ENCODE measurements at regions not wholly inside any gene's neighbourhood (a gene's known extent, or its start where the extent isn't known, plus 50 kb on each side); places are given as distances from the start of the nearest gene placed in this dataset.

DNA sequence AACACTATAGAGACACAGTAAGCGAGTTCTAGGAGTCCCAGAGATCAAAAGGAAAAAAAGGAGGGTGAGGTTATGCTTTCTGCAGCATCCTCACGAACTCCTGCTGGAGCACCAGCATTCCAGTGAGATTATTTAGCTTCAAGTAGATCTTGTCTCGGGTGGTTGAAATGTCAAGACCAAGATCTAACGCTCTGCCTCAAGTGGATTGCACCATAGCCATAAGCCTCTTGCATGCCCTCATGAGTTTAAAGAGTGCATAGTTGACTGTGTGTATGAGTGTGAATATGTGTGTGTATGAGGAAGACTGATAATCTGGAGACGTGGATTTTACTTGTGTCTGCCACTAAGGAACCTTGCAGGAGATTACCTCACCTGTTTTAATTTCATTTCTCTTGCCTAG lies 335.3 kb upstream of the ADAMTSL1 start:
- no peak overlapping the region for H3K4me3 ChIP-seq (ENCODE audit: low read depth, low read length)

DNA sequence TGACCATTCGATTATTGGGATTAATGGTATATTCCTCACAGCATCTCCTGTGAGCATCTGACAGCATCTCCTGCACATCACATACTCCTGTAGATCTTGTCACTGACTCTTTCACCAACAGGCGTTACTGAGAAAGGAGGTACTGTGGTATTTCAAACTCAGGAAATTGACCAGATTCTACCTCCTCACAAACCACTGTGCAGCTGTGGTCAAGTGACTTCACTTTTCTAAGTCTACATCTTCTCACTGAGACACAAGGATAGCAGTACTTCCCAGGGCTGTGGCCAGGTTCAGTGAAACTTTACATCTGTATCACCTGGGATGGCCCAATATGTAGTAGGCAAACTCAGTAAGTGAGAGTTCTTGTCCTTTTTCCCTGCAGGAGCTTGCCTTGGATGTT lies 332.3 kb upstream of the ADAMTSL1 start:
- H3K4me3 ChIP-seq (ENCODE audit: low read depth, low read length) = no peak overlapping the region
- DNase-seq (ENCODE audit: low read depth) = no peak
- TF ChIP-seq, protein P1, sequence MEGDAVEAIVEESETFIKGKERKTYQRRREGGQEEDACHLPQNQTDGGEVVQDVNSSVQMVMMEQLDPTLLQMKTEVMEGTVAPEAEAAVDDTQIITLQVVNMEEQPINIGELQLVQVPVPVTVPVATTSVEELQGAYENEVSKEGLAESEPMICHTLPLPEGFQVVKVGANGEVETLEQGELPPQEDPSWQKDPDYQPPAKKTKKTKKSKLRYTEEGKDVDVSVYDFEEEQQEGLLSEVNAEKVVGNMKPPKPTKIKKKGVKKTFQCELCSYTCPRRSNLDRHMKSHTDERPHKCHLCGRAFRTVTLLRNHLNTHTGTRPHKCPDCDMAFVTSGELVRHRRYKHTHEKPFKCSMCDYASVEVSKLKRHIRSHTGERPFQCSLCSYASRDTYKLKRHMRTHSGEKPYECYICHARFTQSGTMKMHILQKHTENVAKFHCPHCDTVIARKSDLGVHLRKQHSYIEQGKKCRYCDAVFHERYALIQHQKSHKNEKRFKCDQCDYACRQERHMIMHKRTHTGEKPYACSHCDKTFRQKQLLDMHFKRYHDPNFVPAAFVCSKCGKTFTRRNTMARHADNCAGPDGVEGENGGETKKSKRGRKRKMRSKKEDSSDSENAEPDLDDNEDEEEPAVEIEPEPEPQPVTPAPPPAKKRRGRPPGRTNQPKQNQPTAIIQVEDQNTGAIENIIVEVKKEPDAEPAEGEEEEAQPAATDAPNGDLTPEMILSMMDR (IDR thresholded peaks at IDR 0.05; ENCODE audit: insufficient read depth, low read depth, low read length, missing control alignments) = no peak

More for the DNA sequence above, 335.3 kb upstream of the ADAMTSL1 start:
- DNase-seq (ENCODE audit: low read depth) = no peak
- TF ChIP-seq, protein P1 (IDR thresholded peaks at IDR 0.05; ENCODE audit: insufficient read depth, low read depth, low read length, missing control alignments) = no peak

DNA sequence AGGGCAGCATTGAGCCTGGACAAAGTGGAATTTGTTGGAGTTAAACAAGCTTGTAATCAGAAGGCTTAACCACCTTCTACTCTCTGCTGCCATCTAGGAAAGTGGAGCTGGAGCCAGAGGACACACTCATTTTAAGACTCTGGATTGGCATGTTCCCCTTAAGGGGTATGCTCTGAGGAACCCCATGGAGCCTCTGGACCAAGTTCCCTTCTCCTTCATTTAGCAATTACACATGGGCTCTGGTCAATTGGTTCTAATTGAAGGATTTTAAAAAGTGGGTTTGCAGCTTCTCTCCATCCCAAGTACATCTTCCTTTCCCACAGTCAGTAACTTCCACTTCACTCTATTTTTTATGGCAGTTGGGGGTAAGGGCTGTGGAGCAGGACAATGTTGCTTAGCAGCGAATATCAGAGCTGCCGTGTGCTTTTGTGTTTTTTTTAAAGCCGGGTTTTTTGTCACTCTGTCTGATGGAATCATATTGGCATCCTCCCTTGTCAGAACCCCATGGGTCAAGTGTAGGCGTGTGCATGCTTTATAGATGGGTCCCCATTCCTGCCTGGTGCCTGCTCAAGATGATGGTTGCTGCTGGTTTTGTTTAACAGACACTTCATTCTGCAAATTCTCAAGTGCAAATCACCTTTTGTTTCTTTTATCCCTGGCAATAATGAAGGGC lies 330.7 kb upstream of the ADAMTSL1 start:
- no peak overlapping the region for H3K4me3 ChIP-seq (ENCODE audit: low read depth, low read length)
- no peak for DNase-seq (ENCODE audit: low read depth)
- TF ChIP-seq, protein P1 (IDR thresholded peaks at IDR 0.05; ENCODE audit: insufficient read depth, low read depth, low read length, missing control alignments) = no peak

DNA sequence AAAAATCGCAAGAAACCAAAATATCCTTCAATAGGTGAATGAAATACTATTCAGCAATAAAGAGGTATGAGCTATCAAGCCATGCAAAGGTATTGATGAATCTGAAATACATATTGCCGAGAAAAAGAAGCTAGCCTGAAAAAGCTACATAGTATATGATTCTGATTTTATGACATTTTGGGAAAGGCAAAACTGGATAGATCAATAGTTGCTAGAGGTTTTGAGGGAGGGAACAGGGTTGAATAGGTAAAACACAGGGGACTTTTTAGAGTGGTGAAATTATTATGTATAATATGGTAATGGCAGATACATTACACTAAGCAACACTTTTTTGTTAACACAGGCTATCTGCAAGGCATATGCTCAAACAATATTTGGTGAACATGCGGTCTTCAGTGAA lies 327.6 kb upstream of the ADAMTSL1 start:
- TF ChIP-seq, protein P1 (IDR thresholded peaks at IDR 0.05; ENCODE audit: insufficient read depth, low read depth, low read length, missing control alignments) = no peak
- no peak for DNase-seq (ENCODE audit: low read depth)
- H3K4me3 ChIP-seq (ENCODE audit: low read depth, low read length) = no peak overlapping the region

DNA sequence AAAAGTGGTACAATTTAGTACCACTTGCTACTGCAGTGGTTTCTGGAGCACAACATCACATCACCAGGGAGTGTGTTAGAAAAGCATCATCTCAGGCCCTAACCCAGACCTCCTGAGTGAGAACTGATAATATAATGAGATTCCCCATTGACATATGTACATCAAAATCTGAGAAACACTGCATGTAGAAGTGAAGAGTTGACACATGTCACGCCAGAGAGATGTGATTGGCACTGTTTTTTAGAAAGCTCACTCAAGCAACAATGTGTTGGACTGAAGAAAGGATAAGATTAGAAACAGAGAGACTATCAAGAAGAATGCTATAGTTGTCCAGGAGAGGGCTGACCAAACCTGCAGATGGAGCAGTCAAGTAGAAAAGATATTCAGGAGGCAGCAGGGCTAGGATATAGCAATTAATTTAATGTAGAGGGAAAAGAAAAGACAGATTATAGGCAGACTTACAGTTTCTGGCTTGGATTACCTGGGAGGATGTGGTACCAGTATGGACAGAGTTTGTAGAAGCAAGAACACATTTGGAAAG lies 324.4 kb upstream of the ADAMTSL1 start:
- no peak for DNase-seq (ENCODE audit: low read depth)
- no peak overlapping the region for H3K4me3 ChIP-seq (ENCODE audit: low read depth, low read length)
- TF ChIP-seq, protein P1 (IDR thresholded peaks at IDR 0.05; ENCODE audit: insufficient read depth, low read depth, low read length, missing control alignments) = no peak

DNA sequence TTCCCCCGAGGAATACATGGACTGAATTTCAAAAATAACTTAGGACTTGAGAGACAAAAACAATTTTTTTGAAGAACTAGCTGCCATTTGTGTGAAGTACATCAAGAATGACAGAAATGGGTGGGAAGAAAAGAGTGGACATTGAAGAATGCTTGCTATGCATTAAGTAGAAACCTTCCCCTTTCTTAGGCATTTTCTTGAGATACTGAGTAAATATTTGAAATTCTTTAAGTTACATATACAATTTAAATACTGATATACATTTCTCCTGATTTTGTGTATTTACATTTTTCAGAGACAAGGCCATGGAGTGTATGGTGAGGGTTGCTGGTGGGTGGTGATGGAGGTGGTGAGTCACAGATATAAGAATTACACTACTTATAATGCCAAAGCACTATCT lies 319.3 kb upstream of the ADAMTSL1 start:
- TF ChIP-seq, protein P1 (IDR thresholded peaks at IDR 0.05; ENCODE audit: insufficient read depth, low read depth, low read length, missing control alignments) = no peak
- H3K4me3 ChIP-seq (ENCODE audit: low read depth, low read length) = no peak overlapping the region
- DNase-seq (ENCODE audit: low read depth) = no peak

DNA sequence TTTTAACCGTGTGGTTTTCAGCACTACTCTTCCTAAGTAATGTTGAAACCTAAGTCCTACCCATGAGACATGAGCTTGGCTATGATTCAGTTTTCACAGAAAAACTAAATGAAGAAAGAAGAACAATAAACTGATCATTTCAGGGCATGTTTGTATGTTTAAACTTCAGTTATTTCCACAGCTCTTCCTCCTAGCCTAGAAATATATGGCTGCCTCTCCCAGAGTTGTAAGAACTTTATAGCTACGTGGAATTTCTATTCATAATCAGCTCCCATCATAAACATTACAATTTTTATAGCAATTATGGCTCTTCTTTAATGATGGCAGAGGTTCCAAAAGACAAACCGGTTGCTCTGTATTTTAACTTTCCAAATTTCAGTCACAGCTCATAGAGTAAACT lies 314.7 kb upstream of the ADAMTSL1 start:
- TF ChIP-seq, protein P1 (IDR thresholded peaks at IDR 0.05; ENCODE audit: insufficient read depth, low read depth, low read length, missing control alignments) = no peak
- no peak overlapping the region for H3K4me3 ChIP-seq (ENCODE audit: low read depth, low read length)
- no peak for DNase-seq (ENCODE audit: low read depth)
